GM21529 (cell line): ENCODE measurements at regions not wholly inside any gene's neighbourhood (a gene's known extent, or its start where the extent isn't known, plus 50 kb on each side); places are given as distances from the start of the nearest gene placed in this dataset.
A peak's percentile ranks its signal among the peaks of the same experiment; 100 is the strongest.
"Not testable (repeated sequence)": the region's sequence is repeated elsewhere in the genome, so short reads cannot be mapped to it uniquely, and the experiment has no call there.

Experiments
- ATAC-seq: cut with Tn5 transposase; IDR thresholded peaks from one replicate; pipeline ENCODE4 v1.9.1; 2021; ENCODE audit not compliant: unreplicated experiment

GRCh38 chr11:87878373-87878825, 296.8 kb downstream of the RAB38 start:
- ATAC-seq = no peak

- ATAC-seq = no peak
These were observed 304.2 kb downstream of the RAB38 start for GRCh38 chr11:87871056-87871455.

- no peak for ATAC-seq
These were observed 305.2 kb downstream of the RAB38 start for GRCh38 chr11:87870086-87870485.

GRCh38 chr11:87866951-87867350, 308.3 kb downstream of the RAB38 start:
- ATAC-seq = no peak

- ATAC-seq = no peak
These were observed 314.2 kb downstream of the RAB38 start for GRCh38 chr11:87861030-87861429.

- ATAC-seq = no peak
These were observed 315.6 kb downstream of the RAB38 start for GRCh38 chr11:87859636-87860035.

GRCh38 chr11:87851827-87852226, 323.4 kb downstream of the RAB38 start:
- no peak for ATAC-seq

- no peak for ATAC-seq
These were observed 324.0 kb downstream of the RAB38 start for GRCh38 chr11:87851234-87851633.

- ATAC-seq = no peak
These were observed 326.0 kb downstream of the RAB38 start for GRCh38 chr11:87849216-87849615.

GRCh38 chr11:87840786-87841185, 334.5 kb downstream of the RAB38 start:
- no peak for ATAC-seq

- ATAC-seq = no peak
These were observed 343.0 kb downstream of the RAB38 start for GRCh38 chr11:87832211-87832610.

GRCh38 chr11:87820011-87820410, 355.2 kb downstream of the RAB38 start:
- no peak for ATAC-seq

GRCh38 chr11:87819151-87819550, 356.1 kb downstream of the RAB38 start:
- peak; percentile 65 for ATAC-seq

GRCh38 chr11:87812571-87813365, 362.5 kb downstream of the RAB38 start:
- no peak for ATAC-seq

- no peak for ATAC-seq
These were observed 364.8 kb downstream of the RAB38 start for GRCh38 chr11:87810486-87810885.

- ATAC-seq = no peak
These were observed 366.0 kb downstream of the RAB38 start for GRCh38 chr11:87809256-87809655.

- no peak for ATAC-seq
These were observed 371.1 kb downstream of the RAB38 start for GRCh38 chr11:87804176-87804575.

GRCh38 chr11:87803748-87804147, 371.5 kb downstream of the RAB38 start:
- ATAC-seq = no peak

- not testable (repeated sequence) for ATAC-seq
These were observed 390.4 kb downstream of the RAB38 start for GRCh38 chr11:87784862-87785261.

- no peak for ATAC-seq
These were observed 395.2 kb downstream of the RAB38 start for GRCh38 chr11:87780068-87780413.

- ATAC-seq = no peak
These were observed 395.8 kb downstream of the RAB38 start for GRCh38 chr11:87779276-87780067.

- no peak for ATAC-seq
These were observed 396.9 kb downstream of the RAB38 start for GRCh38 chr11:87778357-87778756.
